SIG-M5 treated with dmso at 0.1 percent for 504 hours (cell line): ENCODE measurements at regions not wholly inside any gene's neighbourhood (a gene's known extent, or its start where the extent isn't known, plus 50 kb on each side); places are given as distances from the start of the nearest gene placed in this dataset.
"Not testable (repeated sequence)": the region's sequence is repeated elsewhere in the genome, so short reads cannot be mapped to it uniquely, and the experiment has no call there.

Source experiments
- DNase-seq: peaks from one replicate; lab custom pipeline; 2025; ENCODE audit not compliant: unreplicated experiment; lab: John Stamatoyannopoulos, UW

DNA sequence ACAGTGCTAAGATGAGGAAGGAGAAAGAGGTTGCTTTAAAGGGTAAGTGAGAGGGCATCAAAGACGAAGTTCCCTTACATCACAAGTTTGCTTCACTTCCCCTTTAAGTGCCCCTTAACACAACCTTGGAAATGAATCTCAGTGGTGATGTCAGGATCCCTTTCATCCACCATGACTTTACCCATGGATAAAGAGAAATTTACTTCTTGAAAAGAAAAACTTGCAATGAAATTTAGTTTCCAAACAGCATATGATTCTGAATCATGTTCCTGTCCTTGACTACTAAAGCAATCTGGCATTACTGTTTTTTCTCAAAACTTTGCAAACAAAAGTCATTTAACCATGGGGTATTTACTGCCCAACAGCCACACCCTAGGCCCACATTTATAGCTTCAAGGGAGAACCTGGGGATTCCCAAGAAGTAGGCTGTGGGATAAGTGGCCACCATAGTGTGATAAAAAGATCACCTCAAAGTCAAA lies 135.9 kb downstream of the ITGB8 start:
- no peak for DNase-seq

GRCh38 chr7:20470082-20470481 lies 139.4 kb downstream of the ITGB8 start:
- DNase-seq, result no peak

GRCh38 chr7:20470726-20471125 lies 140.0 kb downstream of the ITGB8 start:
- DNase-seq, result no peak

DNA sequence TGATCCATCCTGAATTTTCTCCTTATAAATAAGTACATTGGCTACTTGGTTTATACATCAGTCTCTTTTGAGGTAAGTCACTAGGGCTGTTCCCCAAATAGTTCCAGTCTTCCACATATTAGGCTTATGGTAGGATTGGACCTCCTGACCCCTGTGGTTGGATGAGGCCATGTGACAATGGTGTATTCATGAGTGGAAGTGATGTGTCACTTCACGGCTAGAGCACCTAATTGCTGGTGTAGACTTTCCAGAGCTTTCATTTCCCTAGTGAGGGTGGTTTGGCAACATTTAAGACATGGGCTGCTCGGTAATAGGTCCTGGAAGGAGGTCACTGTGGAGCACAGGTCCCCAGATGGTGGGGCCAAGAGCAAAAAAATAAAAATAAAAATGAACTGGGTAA lies 141.2 kb upstream of the ABCB5 start:
- no peak for DNase-seq

- no peak for DNase-seq
These were observed 139.7 kb upstream of the ABCB5 start for GRCh38 chr7:20475756-20476155.

DNA sequence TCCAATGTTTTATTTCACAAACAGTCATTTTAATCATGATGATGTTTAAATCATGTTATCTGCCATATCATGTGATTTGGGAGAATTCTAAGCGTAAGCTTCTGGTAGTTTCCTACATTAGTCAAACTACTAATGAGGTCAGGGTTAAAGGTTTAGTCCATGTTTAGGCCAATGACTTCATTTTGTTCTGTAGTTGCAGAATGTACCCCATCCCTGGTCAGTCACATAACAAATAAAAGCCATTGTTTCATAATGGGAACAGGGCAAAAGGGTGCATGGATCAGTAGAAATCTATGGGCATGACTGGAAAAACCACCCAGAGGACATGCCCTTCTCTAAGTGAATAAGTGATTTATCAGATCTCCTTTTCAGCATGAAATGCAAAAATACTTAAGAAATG lies 138.4 kb upstream of the ABCB5 start:
- DNase-seq, result no peak

DNA sequence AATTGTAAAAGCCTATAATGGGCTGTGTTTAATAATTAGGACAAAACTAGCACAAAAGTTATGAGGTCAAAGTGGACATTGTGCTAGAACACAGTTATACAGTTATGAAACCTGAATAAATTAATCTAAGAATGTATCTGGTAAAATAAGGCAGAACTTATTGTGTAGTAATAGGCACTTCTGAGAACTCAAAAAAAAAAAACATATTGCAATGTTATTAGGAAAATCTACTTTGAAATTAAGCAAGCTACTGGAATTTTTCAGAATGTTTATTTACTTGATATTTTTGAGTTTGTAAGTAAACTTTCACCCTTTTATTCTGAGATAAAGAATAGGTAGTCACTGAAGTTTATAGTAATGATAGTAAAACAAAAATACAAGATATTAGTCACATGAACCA lies 135.8 kb upstream of the ABCB5 start:
- no peak for DNase-seq

DNA sequence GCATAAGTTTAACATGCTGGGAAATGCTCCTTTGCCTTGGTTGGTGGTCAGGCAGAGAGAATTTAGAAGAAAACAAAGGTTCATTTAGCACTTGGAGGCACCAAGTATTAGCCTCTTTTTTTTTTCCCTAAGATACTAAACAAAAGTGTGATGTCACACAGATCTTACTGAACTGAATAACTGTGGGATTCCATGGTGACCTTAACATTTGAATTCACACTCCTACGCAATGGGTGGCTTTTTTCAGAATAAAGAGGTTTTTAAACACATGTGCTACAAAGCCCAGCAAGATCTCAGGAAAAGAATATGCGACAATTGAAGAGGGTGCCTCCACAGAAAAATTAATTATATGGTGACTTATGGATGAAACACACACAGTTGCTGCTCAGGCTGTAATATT lies 133.4 kb upstream of the ABCB5 start:
- DNase-seq, result no peak

GRCh38 chr7:20484356-20484755 lies 131.1 kb upstream of the ABCB5 start:
- no peak for DNase-seq

DNA sequence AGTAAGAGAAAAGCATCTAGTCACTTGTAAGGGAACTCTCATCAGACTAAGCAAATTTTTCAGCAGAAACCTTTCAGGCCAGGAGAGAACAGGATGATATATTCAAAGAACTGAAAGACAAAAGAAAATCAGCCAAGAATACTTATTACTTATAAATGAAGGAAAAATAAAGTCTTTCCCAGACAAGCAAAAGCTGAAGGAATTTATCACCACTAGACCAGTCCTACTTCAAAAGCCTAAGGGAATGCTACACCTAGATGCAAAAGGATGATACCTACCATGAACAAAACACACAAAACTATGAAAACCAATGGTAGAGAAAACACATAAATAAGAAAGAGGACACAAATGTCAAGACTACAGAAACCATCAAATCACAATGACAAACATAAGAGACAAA lies 126.6 kb upstream of the ABCB5 start:
- DNase-seq, result no peak

- no peak for DNase-seq
These were observed 124.2 kb upstream of the ABCB5 start for GRCh38 chr7:20491284-20491683.

GRCh38 chr7:20494566-20494965 lies 120.9 kb upstream of the ABCB5 start:
- DNase-seq, result no peak

DNA sequence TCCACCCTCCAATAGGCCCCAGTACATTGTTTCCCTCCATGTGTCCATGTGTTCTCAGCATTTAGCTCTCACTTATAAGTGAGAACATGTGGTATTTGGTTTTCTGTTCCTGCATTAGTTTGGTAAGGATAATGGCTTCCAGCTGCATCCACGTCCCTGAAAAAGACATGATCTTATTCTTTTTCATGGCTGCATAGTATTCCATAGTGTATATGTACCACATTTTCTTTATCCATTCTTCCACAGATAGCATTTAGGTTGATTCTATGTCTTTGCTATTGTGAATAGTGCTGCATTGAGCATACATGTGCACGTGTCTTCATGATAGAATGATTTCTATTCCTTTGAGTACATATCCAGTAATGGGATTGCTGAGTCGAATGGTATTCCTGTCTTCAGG lies 114.0 kb upstream of the ABCB5 start:
- not testable (repeated sequence) for DNase-seq

GRCh38 chr7:20503278-20503950 lies 112.1 kb upstream of the ABCB5 start:
- no peak for DNase-seq

GRCh38 chr7:20504060-20504459 lies 111.4 kb upstream of the ABCB5 start:
- no peak for DNase-seq

DNA sequence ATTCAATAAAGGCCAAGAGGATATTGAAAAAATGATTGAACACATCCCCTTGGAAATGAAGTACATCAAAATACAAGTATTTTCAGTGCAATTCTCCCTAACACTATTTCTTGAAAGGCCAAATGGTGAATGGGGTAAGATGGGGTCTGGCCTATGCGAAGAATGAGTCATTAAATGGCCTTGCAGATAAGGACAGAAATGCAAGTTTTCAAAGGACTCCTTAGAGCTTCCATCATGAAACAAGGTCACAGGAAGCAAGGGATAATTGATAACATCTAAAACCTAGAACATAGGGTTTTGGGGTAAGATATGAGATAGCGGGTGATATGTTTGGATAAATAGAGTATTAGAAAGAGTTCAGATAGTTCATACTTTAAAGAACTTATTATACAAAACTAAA lies 109.3 kb upstream of the ABCB5 start:
- DNase-seq, result no peak

DNA sequence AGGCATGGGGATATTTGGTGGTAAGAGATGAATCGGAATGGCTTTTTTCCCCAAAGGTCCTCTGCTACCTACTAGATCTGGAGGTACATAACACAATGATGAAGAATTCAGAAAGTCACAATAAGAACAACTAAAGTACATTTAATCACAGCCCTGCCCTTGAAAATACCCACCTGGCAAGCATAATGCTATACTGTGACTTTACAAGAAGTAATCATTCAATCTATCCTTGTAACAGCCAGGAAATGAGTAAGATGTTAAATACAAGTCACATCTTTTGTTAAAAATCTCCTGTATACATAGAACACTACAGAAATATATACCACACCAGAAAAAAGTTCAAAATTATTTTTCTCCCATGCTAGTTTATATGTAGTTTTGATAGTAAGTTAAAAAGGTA lies 108.3 kb upstream of the ABCB5 start:
- no peak for DNase-seq

- DNase-seq, result peak; percentile 67
These were observed 107.4 kb upstream of the ABCB5 start for GRCh38 chr7:20508109-20508508.

DNA sequence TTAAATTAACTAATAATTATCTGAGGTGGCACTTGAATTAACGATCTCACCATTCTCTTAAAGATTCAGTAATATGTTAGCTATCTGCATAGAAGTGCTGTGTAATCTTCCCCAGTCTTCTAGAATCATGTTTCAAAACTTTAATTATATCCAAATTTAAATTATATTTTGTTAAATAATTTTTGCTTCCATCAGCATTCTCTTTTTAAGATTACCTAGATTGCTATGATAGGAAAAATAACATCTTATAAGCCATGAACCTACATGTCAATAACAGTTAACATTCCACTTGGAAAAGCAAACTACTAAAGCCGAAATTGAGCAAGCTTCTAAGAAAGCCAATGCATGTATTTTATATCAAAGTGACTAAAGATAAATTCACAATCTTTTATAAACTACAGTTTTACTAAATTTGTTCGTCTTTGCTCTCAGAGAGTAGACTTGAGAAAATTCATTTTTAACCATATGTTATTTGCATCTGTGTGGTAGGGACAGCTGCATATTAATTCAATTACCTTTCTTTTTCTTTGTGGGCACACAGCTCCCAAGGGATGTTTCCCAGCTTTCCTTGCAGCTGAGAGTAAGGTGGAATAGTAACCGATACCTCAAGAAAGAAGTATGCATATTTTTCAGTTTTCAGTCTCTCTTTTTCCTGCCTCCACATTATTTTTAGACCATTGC lies 105.4 kb upstream of the ABCB5 start:
- DNase-seq, result no peak

DNA sequence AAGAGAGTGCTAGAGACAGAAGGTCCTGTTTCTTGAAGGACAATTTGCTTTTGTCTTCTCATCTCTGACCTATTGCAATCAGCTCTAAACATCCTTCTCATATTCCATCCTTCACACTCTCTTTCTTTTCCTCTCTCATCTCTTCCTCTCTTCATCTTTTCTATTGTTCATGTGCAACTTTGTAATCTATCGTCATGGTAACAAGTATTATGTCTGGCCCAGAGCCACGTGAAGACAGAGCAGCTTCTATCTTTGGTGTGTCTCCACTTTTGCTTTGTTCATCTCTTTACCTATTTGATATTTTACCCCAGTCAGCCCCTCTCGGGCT lies 104.9 kb upstream of the ABCB5 start:
- DNase-seq, result no peak

GRCh38 chr7:20513341-20513740 lies 102.1 kb upstream of the ABCB5 start:
- no peak for DNase-seq

DNA sequence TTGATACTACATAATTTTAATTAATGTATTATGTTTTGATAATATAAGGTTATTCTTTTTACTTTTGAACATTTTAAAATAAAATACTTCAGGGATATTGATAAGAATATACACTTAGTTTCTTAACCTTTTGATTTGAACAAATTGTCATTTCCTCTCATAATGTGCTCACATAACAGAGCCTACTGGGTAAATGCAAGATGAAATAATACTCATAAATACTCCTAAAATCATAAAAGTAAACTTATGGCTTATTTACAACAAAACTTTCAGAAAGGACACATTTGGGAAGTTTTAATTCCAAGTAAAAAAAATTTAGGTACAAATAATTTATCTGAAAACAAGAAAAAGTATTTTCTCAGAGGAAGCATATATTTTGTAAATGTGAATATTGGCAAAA lies 101.6 kb upstream of the ABCB5 start:
- DNase-seq, result no peak

GRCh38 chr7:20514364-20514763 lies 101.1 kb upstream of the ABCB5 start:
- no peak for DNase-seq
